A549 (cell line): ENCODE measurements at regions not wholly inside any gene's neighbourhood (a gene's known extent, or its start where the extent isn't known, plus 50 kb on each side); places are given as distances from the start of the nearest gene placed in this dataset.

Experiments
- ATAC-seq, 2 experiments: fragments of 200-7000 bp in 1 of 2; fragments of >200 bp in 1 of 2; cut with Nextera tagmentation in 1 of 2; cut with Tn5 transposase in 1 of 2; 3 replicates each; pipeline versions ENCODE4 v1.8.0 to v1.9.1; 2018 to 2020; ENCODE audit warnings: mild to moderate bottlenecking in 1 of 2, moderate library complexity in 1 of 2
- CTCF ChIA-PET: fragments of 300-600 bp; sonication (Branson Sonifier 250); formaldehyde crosslinking; extraction: SDS; loops from one replicate; lab custom pipeline; 2021; ENCODE audit warnings: antibody characterized with exemption, inconsistent platforms; lab: Yijun Ruan, JAX
- POLR2A ChIA-PET: fragments of 350-600 bp; formaldehyde crosslinking; extraction: SDS; loops from one replicate; lab custom pipeline; 2021; ENCODE audit warnings: antibody characterized with exemption, inconsistent platforms; lab: Yijun Ruan, JAX
- DNase-seq, 2 experiments: peaks; one replicate each; pipeline versions ENCODE4 v3.0.0 to v3.0.0-alpha.2; 2011 to 2016; ENCODE audit warnings: low read depth in 1 of 2, low spot score in 1 of 2
- FAIRE-seq: peaks from 2 replicates; lab custom pipeline; 2011; peaks lifted over from hg19 to GRCh38; lab: Jason Lieb, UNC
- H3K27ac ChIP-seq, 2 experiments: fragments of >200 bp; sonication (Bioruptor Twin); formaldehyde crosslinking; 3 replicates each; pipeline ENCODE4 v1.5.1; 2016 to 2017
- H3K4me1 ChIP-seq: fragments of >200 bp; sonication (Bioruptor Twin); formaldehyde crosslinking; 3 replicates; pipeline ENCODE4 v1.6.1; 2016
- H3K4me2 ChIP-seq: fragments of >200 bp; sonication (Bioruptor Twin); formaldehyde crosslinking; 3 replicates; pipeline ENCODE4 v1.6.1; 2016
- H3K4me3 ChIP-seq: fragments of >200 bp; sonication (Bioruptor Twin); formaldehyde crosslinking; 3 replicates; pipeline ENCODE4 v1.5.1; 2016
- H3K9me3 ChIP-seq: fragments of >200 bp; sonication (Bioruptor Twin); formaldehyde crosslinking; 3 replicates; pipeline ENCODE4 v1.6.1; 2016
- BCL3 ChIP-seq: fragments of >200 bp; sonication (Bioruptor Twin); formaldehyde crosslinking; IDR thresholded peaks from 3 replicates; pipeline ENCODE4 v1.6.1; 2016
- BHLHE40 ChIP-seq: IDR thresholded peaks from 2 replicates; pipeline ENCODE4 v1.6.1; 2012; ENCODE audit warnings: low read depth, low read length, inconsistent platforms
- CBX2 ChIP-seq: fragments of 200-600 bp; sonication (generic); IDR thresholded peaks from 2 replicates; pipeline ENCODE4 v1.6.1; 2016; ENCODE audit warnings: low read depth, mild to moderate bottlenecking, borderline replicate concordance
- CBX8 ChIP-seq: fragments of 200-600 bp; sonication (generic); IDR thresholded peaks from 2 replicates; pipeline ENCODE4 v1.6.1; 2016
- CEBPB ChIP-seq, 2 experiments: fragments of >200 bp in 1 of 2; sonication (Bioruptor Twin) in 1 of 2; formaldehyde crosslinking in 1 of 2; IDR thresholded peaks; 2 replicates each; pipeline ENCODE4 v1.6.1; 2012 to 2016
- CHD4 ChIP-seq: fragments of 200-600 bp; sonication (generic); IDR thresholded peaks from 2 replicates; pipeline ENCODE4 v1.6.1; 2016; ENCODE audit warnings: antibody characterized with exemption, mild to moderate bottlenecking, borderline replicate concordance
- CTCF ChIP-seq: fragments of >200 bp; sonication (Bioruptor Twin); formaldehyde crosslinking; IDR thresholded peaks from 3 replicates; pipeline ENCODE4 v1.5.1; 2016
- ESRRA ChIP-seq: fragments of 150-350 bp; IDR thresholded peaks from 2 replicates; pipeline ENCODE4 v1.6.1; 2014; ENCODE audit warnings: mild to moderate bottlenecking, low read length, borderline replicate concordance
- FOSL2 ChIP-seq, 2 experiments: fragments of 450-650 bp in 1 of 2; fragments of >200 bp in 1 of 2; sonication (Bioruptor Twin) in 1 of 2; formaldehyde crosslinking; IDR thresholded peaks; 2 replicates each; pipeline versions ENCODE4 v1.5.0 to v1.6.1; 2016 to 2020; ENCODE audit warnings: mild to moderate bottlenecking in 1 of 2, moderate library complexity in 1 of 2
- JUN ChIP-seq, 2 experiments: fragments of >200 bp; sonication (Bioruptor Twin); formaldehyde crosslinking; IDR thresholded peaks; 2 replicates in 1 of 2; 3 replicates in 1 of 2; pipeline ENCODE4 v1.6.1; 2016 to 2017
- KDM1A ChIP-seq: fragments of 200-600 bp; sonication (generic); IDR thresholded peaks from 2 replicates; pipeline ENCODE4 v1.6.1; 2016; ENCODE audit warnings: low read depth, mild to moderate bottlenecking
- MAFK ChIP-seq: fragments of 450-650 bp; IDR thresholded peaks from 2 replicates; pipeline ENCODE4 v1.6.1; 2014; ENCODE audit not compliant: partially characterized antibody
- MAZ ChIP-seq: fragments of 150-350 bp; IDR thresholded peaks from 2 replicates; pipeline ENCODE4 v1.6.1; 2014; ENCODE audit warnings: antibody characterized with exemption, low read depth, low read length, borderline replicate concordance
- NPAS2 ChIP-seq: fragments of 250-450 bp; sonication (Bioruptor Pico); IDR thresholded peaks from 2 replicates; pipeline ENCODE4 v1.8.0; 2022; ENCODE audit warnings: mild to moderate bottlenecking, moderate library complexity, borderline replicate concordance
- NR3C1 ChIP-seq: fragments of >200 bp; sonication (Bioruptor Twin); formaldehyde crosslinking; IDR thresholded peaks from 3 replicates; pipeline ENCODE4 v1.6.1; 2017
- POLR2A ChIP-seq: IDR thresholded peaks from 2 replicates; pipeline ENCODE4 v1.6.1; 2012; ENCODE audit warnings: mild to moderate bottlenecking, low read length
- RARB ChIP-seq: fragments of 250-450 bp; sonication (Bioruptor Pico); IDR thresholded peaks from 2 replicates; pipeline ENCODE4 v1.8.0; 2021; ENCODE audit warnings: mild to moderate bottlenecking, moderate library complexity
- RCOR1 ChIP-seq: fragments of 150-350 bp; IDR thresholded peaks from 2 replicates; pipeline ENCODE4 v1.6.1; 2014; ENCODE audit warnings: antibody characterized with exemption, low read length, low read depth
- RNF2 ChIP-seq: fragments of 200-600 bp; sonication (generic); IDR thresholded peaks from 2 replicates; pipeline ENCODE4 v1.6.1; 2016; ENCODE audit warnings: low read depth, mild to moderate bottlenecking, antibody characterized with exemption, moderate library complexity, borderline replicate concordance
- SMC3 ChIP-seq: fragments of >200 bp; sonication (Bioruptor Twin); formaldehyde crosslinking; IDR thresholded peaks from 3 replicates; pipeline ENCODE4 v1.6.1; 2018; ENCODE audit warnings: inconsistent platforms
- ZC3H11A ChIP-seq: fragments of 450-650 bp; IDR thresholded peaks from 2 replicates; pipeline ENCODE4 v1.6.1; 2014; ENCODE audit warnings: antibody characterized with exemption, mild to moderate bottlenecking
- ZFP36 ChIP-seq: fragments of 450-650 bp; IDR thresholded peaks from 2 replicates; pipeline ENCODE4 v1.6.1; 2014; ENCODE audit warnings: borderline replicate concordance; ENCODE audit not compliant: partially characterized antibody
- WGBS: methylation state at CpG from one replicate; pipeline ENCODE4 v1.1.6; 2017; ENCODE audit errors: missing lambda C conversion rate; 5-methylcytosine and 5-hydroxymethylcytosine counted together
- TF ChIP-seq, protein P1 (sequence below): fragments of 200-600 bp; sonication (generic); IDR thresholded peaks from 2 replicates; pipeline ENCODE4 v1.6.1; 2016; ENCODE audit warnings: antibody characterized with exemption, mild to moderate bottlenecking, moderate library complexity
- TF ChIP-seq, protein P2 (sequence below): IDR thresholded peaks from 2 replicates; pipeline ENCODE4 v1.6.1; 2012

DNA sequence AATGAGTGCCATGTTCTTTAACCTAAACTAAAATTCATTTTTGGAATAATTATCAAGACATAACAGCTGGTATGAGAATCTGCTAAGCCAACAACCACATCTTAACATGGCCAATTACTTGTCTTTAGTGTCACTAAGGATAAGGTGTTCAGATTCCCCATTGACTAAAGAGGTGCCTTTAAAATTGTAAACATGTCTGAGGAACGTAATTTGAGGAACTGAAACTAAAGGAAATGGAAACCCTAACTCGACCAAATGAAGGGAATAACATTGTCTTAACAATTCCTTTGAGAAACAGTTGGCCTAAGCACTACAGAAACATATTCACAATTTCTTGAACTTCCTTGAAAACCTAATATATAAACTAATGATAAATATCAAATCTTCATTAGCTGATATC is 355.4 kb upstream of the GULP1 start:
- Histone ChIP-seq H3K4me3 (no peak overlapping the region), H3K4me2 (no peak overlapping the region), H3K9me3 (no peaks in the 10 kb centered on the region), H3K27ac (no peak overlapping the region), H3K4me1 (no peaks in the 10 kb centered on the region)
- FAIRE-seq: peak; percentile 7
- ChIA-PET POLR2A (no interaction called here), CTCF (no interaction called here)
- no peak for ATAC-seq
- WGBS: 23% methylated on average over 2 of the region's 2 CpGs
- TF ChIP-seq NPAS2 (CRISPR knock-in tag): no peak
- TF ChIP-seq ZC3H11A: no peak
- TF ChIP-seq CBX8: no peak
- TF ChIP-seq CEBPB (IDR thresholded peaks at IDR 0.05): no peak
- no peak for TF ChIP-seq NR3C1
- TF ChIP-seq, protein P1, sequence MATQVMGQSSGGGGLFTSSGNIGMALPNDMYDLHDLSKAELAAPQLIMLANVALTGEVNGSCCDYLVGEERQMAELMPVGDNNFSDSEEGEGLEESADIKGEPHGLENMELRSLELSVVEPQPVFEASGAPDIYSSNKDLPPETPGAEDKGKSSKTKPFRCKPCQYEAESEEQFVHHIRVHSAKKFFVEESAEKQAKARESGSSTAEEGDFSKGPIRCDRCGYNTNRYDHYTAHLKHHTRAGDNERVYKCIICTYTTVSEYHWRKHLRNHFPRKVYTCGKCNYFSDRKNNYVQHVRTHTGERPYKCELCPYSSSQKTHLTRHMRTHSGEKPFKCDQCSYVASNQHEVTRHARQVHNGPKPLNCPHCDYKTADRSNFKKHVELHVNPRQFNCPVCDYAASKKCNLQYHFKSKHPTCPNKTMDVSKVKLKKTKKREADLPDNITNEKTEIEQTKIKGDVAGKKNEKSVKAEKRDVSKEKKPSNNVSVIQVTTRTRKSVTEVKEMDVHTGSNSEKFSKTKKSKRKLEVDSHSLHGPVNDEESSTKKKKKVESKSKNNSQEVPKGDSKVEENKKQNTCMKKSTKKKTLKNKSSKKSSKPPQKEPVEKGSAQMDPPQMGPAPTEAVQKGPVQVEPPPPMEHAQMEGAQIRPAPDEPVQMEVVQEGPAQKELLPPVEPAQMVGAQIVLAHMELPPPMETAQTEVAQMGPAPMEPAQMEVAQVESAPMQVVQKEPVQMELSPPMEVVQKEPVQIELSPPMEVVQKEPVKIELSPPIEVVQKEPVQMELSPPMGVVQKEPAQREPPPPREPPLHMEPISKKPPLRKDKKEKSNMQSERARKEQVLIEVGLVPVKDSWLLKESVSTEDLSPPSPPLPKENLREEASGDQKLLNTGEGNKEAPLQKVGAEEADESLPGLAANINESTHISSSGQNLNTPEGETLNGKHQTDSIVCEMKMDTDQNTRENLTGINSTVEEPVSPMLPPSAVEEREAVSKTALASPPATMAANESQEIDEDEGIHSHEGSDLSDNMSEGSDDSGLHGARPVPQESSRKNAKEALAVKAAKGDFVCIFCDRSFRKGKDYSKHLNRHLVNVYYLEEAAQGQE: no peak
- no peak for TF ChIP-seq JUN (IDR thresholded peaks at IDR 0.05)
- no peak for TF ChIP-seq MAFK
- TF ChIP-seq BHLHE40: no peak
- TF ChIP-seq KDM1A: no peak
- no peak for DNase-seq

DNA sequence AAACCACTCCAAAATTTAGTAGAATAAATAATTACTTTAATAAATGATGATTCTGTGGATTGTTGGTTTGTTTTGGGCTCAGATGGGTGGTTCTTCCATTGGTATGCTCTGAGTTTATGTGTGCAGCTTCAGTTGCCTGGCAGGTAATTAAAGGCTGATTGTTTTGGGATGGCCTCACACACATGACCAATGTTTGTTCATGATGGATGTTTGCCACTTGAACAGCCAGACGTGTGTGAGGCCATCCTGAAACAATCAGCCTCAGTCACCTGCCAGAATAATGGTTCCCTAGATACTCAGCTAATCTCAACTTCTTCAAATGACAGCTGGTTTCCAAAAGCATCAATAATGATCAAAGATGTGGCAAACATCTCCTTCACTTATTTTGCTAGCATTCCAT is 352.5 kb upstream of the GULP1 start:
- Histone ChIP-seq H3K4me1 (no peaks in the 10 kb centered on the region), H3K9me3 (no peaks in the 10 kb centered on the region), H3K4me3 (no peak overlapping the region), H3K4me2 (no peak overlapping the region), H3K27ac (no peak overlapping the region)
- DNase-seq (no peak), FAIRE-seq (no peak), ATAC-seq (no peak)
- WGBS: 45% methylated on average over 1 of the region's 1 CpG
- TF ChIP-seq CHD4 (no peak), ESRRA (no peak), MAZ (no peak), RCOR1 (no peak), BHLHE40 (no peak), CBX8 (no peak), FOSL2 (IDR thresholded peaks at IDR 0.05) (no peak), FOSL2 (CRISPR knock-in tag; IDR thresholded peaks at IDR 0.05) (no peak)
- TF ChIP-seq, protein P2, sequence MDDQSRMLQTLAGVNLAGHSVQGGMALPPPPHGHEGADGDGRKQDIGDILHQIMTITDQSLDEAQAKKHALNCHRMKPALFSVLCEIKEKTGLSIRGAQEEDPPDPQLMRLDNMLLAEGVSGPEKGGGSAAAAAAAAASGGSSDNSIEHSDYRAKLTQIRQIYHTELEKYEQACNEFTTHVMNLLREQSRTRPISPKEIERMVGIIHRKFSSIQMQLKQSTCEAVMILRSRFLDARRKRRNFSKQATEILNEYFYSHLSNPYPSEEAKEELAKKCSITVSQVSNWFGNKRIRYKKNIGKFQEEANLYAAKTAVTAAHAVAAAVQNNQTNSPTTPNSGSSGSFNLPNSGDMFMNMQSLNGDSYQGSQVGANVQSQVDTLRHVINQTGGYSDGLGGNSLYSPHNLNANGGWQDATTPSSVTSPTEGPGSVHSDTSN: no peak
- ChIA-PET POLR2A (no interaction called here), CTCF (no interaction called here)

GRCh38 chr2:187942876-187943275 is 348.8 kb upstream of the GULP1 start:
- no peaks in the 10 kb centered on the region for H3K4me1 ChIP-seq
- POLR2A ChIA-PET: no interaction called here
- ATAC-seq (no peak), FAIRE-seq (no peak), DNase-seq (no peak)
- TF ChIP-seq RNF2: no peak
- TF ChIP-seq CTCF: no peak
- no peak for TF ChIP-seq CHD4
- TF ChIP-seq CEBPB (IDR thresholded peaks at IDR 0.05): no peak
- no peak for TF ChIP-seq RARB (CRISPR knock-in tag)
- no peak for TF ChIP-seq ZFP36
- no peak for TF ChIP-seq BCL3
- TF ChIP-seq POLR2A: no peak
- TF ChIP-seq NPAS2 (CRISPR knock-in tag): no peak
- TF ChIP-seq, protein P2: no peak
- TF ChIP-seq BHLHE40: no peak
- no peak for TF ChIP-seq ESRRA
- TF ChIP-seq SMC3: no peak
- TF ChIP-seq CBX2: no peak
- CTCF ChIA-PET: no interaction called here
- no peaks in the 10 kb centered on the region for H3K9me3 ChIP-seq
- no peak overlapping the region for H3K4me3 ChIP-seq
- H3K27ac ChIP-seq: no peak overlapping the region
- no peak overlapping the region for H3K4me2 ChIP-seq
